Stomach (tissue), 4 donors: ENCODE measurements at regions not wholly inside any gene's neighbourhood (a gene's known extent, or its start where the extent isn't known, plus 50 kb on each side); places are given as distances from the start of the nearest gene placed in this dataset.

Experiments
- POLR2AphosphoS5 ChIP-seq, 3 donors: sonication (generic); formaldehyde crosslinking; IDR thresholded peaks; one replicate each; pipeline ENCODE4 v1.6.1; 2016; ENCODE audit warnings: antibody characterized with exemption in 3 of 3
- TF ChIP-seq, protein P1 (sequence below), 7 experiments: fragments of 450-650 bp in 4 of 7; fragments of 200-600 bp in 3 of 7; sonication (generic) in 3 of 7; IDR thresholded peaks; one replicate each; pipeline ENCODE4 v1.5.1; 2016 to 2019; ENCODE audit warnings: antibody characterized with exemption in 7 of 7, control low read depth in 2 of 7, mild to moderate bottlenecking in 1 of 7

DNA sequence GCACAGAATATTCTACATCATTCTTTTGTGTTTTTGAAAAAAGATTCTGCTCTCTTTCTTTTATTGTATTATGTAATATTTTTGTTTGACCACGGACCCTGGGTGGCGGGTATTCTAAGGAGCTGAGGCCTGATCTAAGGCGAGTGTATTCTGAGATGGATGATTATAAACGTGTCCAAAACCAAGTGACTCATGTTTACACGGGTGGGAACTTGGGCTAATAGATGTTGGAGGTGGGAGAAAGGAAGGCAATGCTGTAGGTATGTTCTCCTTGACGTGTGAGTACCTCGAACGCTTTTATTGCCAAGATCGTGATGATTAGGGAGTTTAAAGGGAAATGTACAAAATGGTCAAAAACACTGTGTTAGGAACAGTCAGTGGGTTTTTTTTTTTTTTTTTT lies 188.9 kb upstream of the FAT1 start:
- TF ChIP-seq, protein P1, sequence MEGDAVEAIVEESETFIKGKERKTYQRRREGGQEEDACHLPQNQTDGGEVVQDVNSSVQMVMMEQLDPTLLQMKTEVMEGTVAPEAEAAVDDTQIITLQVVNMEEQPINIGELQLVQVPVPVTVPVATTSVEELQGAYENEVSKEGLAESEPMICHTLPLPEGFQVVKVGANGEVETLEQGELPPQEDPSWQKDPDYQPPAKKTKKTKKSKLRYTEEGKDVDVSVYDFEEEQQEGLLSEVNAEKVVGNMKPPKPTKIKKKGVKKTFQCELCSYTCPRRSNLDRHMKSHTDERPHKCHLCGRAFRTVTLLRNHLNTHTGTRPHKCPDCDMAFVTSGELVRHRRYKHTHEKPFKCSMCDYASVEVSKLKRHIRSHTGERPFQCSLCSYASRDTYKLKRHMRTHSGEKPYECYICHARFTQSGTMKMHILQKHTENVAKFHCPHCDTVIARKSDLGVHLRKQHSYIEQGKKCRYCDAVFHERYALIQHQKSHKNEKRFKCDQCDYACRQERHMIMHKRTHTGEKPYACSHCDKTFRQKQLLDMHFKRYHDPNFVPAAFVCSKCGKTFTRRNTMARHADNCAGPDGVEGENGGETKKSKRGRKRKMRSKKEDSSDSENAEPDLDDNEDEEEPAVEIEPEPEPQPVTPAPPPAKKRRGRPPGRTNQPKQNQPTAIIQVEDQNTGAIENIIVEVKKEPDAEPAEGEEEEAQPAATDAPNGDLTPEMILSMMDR (IDR thresholded peaks at IDR 0.05): no peak
- no peak for TF ChIP-seq POLR2AphosphoS5 (IDR thresholded peaks at IDR 0.05)
